Stimulated activated naive CD8-positive, alpha-beta T cell treated with anti-CD3 and anti-CD28 coated beads, Interleukin-15, Interleukin-2, amounts not matched to agents 100 ng/mL and 50 ng/mL, for 24 hours (primary cell): ENCODE measurements at regions not wholly inside any gene's neighbourhood (a gene's known extent, or its start where the extent isn't known, plus 50 kb on each side); places are given as distances from the start of the nearest gene placed in this dataset.

Experiments used
- H3K27ac Mint-ChIP-seq: one replicate; pipeline ENCODE4 v1.8.0; 2021; ENCODE audit warnings: mild to moderate bottlenecking, mixed read lengths
- H3K27me3 Mint-ChIP-seq: one replicate; pipeline ENCODE4 v1.8.0; 2021; ENCODE audit warnings: mixed read lengths
- H3K36me3 Mint-ChIP-seq: one replicate; pipeline ENCODE4 v1.8.0; 2021; ENCODE audit warnings: low read depth, mixed read lengths
- H3K4me1 Mint-ChIP-seq: one replicate; pipeline ENCODE4 v1.8.0; 2021; ENCODE audit warnings: low read depth, mixed read lengths
- H3K4me3 Mint-ChIP-seq: one replicate; pipeline ENCODE4 v1.8.0; 2021; ENCODE audit warnings: mild to moderate bottlenecking, mixed read lengths
- H3K9me3 Mint-ChIP-seq: one replicate; pipeline ENCODE4 v1.8.0; 2021; ENCODE audit warnings: mixed read lengths

DNA sequence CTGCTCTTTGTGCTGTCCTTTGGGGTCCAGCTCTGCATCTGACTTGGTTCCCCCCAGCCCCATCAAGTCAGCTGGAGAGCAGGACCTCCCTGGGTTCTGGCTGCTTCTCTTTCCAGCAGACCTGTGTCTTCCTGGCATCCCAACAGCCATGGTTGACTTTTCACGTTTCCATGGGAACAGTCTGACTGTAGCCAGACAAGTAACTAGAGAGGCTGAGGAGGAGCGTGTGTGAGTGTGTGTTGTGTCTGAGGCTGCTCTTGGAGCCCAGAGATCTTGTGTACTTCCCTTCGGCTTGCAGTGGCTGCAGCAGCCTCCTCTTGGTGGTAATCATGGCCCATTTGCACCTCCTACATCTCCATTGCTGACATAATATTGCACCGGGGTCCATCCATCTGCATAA lies 332.0 kb downstream of the RPS24 start:
- Mint-ChIP-seq H3K27ac (no peak overlapping the region), H3K36me3 (no peaks in the 10 kb centered on the region), H3K4me1 (peaks cover 17% of the 10 kb centered on the region), H3K27me3 (no peaks in the 10 kb centered on the region), H3K9me3 (no peaks in the 10 kb centered on the region), H3K4me3 (no peak overlapping the region)

DNA sequence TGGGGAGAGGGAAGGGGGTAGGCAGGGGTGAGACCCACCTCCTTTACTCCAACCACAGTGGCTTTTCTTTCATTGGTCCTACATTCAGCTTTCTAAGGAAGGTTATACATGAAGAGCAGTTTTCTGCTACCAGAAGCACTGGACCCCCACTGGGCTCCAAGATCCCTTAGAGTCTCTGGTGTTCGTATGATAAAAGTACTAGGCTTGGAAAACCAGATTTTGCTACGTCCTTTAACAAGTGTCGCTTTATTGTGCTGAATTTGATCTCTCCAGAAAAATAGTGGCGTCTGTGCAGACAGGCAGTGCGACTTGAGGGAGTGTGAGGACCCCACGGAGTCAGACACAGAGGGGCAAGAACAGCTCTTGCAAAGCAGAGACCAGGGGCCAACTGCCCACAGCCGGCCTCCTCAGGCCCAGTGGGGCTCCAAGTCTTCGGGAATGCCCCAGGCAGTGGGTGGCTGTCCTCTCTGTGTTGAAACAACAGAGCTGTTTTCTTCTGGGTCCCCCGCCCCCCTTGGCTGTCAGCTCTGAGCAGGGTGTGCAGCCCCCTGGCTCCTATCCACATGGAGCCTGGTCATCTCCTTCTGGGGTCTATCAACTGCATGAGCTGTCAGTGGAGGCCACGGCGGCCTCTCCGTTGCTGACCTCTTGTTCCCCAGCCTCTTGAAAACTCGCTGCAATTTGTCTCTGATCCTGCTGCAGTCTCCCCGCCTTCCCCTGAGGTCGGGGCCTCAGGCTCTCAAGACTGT lies 333.2 kb downstream of the RPS24 start:
- Mint-ChIP-seq H3K27me3 (no peaks in the 10 kb centered on the region), H3K36me3 (no peaks in the 10 kb centered on the region), H3K4me3 (no peak overlapping the region), H3K4me1 (peaks cover 9% of the 10 kb centered on the region), H3K9me3 (no peaks in the 10 kb centered on the region), H3K27ac (no peak overlapping the region)

GRCh38 chr10:78367751-78368150 lies 334.1 kb downstream of the RPS24 start:
- Mint-ChIP-seq H3K27ac (no peak overlapping the region), H3K36me3 (no peaks in the 10 kb centered on the region), H3K27me3 (no peaks in the 10 kb centered on the region), H3K9me3 (no peaks in the 10 kb centered on the region), H3K4me3 (no peak overlapping the region), H3K4me1 (no peaks in the 10 kb centered on the region)

DNA sequence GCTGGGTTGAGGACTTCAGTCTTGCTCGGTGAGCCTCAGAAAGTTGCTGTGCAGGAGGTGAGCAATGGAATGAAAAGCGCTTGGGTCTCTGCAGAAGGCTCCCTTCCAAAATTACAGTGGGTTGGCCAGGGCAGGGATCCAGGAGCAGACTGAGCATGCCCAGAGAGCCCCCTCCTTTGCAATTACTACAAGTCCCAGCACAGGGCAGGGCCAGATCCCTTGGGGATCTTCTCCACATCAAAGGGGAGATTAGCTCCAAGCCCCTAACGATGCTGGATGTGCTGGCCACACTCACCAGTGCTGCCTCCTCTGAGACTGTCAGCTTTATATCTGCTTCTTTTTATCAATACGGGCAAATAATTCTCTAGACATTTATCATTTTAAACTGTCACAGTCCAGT lies 337.5 kb downstream of the RPS24 start:
- H3K27me3 Mint-ChIP-seq, result no peaks in the 10 kb centered on the region
- H3K9me3 Mint-ChIP-seq, result no peaks in the 10 kb centered on the region
- H3K27ac Mint-ChIP-seq, result no peak overlapping the region
- H3K4me3 Mint-ChIP-seq, result no peak overlapping the region
- no peaks in the 10 kb centered on the region for H3K4me1 Mint-ChIP-seq
- no peaks in the 10 kb centered on the region for H3K36me3 Mint-ChIP-seq

GRCh38 chr10:78372806-78373205 lies 339.1 kb downstream of the RPS24 start:
- no peaks in the 10 kb centered on the region for H3K4me1 Mint-ChIP-seq
- no peak overlapping the region for H3K27ac Mint-ChIP-seq
- no peaks in the 10 kb centered on the region for H3K36me3 Mint-ChIP-seq

DNA sequence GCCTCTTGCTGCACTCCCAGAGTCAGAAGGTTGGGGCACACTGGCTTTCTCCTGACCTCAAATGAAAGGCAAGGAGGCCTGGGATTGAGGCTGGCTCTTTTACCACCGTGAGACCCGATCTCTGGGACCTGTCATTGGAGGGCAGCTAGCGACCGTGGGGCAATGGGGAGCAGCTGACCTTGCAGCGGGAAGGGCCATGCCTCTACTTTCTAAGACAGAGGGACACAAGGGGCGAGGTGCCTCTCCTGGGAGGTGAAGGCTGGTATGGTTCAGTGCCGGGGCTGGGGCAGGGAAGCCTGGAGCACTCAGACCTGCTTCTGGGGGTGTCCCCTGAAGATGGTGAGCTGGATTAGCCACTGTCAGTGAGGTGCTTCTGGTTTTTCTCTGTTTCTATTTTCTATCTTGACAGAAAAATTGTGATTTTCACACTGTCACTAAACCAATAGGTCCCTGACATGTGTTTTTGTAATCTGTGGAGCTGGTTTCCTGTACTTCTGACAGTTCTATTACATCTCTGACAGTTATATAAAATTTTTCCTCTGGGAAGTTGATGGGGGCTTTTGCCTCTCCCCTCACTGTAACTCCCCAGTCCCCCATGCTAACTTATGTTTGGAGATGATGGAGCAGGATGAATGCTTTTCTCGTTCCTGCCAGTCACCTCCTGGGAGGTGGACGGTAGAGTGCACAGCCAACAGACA lies 340.8 kb downstream of the RPS24 start:
- no peaks in the 10 kb centered on the region for H3K27me3 Mint-ChIP-seq
- no peaks in the 10 kb centered on the region for H3K36me3 Mint-ChIP-seq
- H3K27ac Mint-ChIP-seq, result no peak overlapping the region

More at GRCh38 chr10:78372806-78373205, 339.1 kb downstream of the RPS24 start:
- Mint-ChIP-seq H3K9me3 (no peaks in the 10 kb centered on the region), H3K27me3 (no peaks in the 10 kb centered on the region), H3K4me3 (no peak overlapping the region)

GRCh38 chr10:78375854-78376785 lies 342.5 kb downstream of the RPS24 start:
- H3K9me3 Mint-ChIP-seq, result no peaks in the 10 kb centered on the region
- H3K27me3 Mint-ChIP-seq, result peaks cover 5% of the 10 kb centered on the region
- H3K27ac Mint-ChIP-seq, result no peak overlapping the region
- no peaks in the 10 kb centered on the region for H3K36me3 Mint-ChIP-seq
- no peaks in the 10 kb centered on the region for H3K4me1 Mint-ChIP-seq
- H3K4me3 Mint-ChIP-seq, result no peak overlapping the region

More for the DNA sequence above, 340.8 kb downstream of the RPS24 start:
- Mint-ChIP-seq H3K4me3 (no peak overlapping the region), H3K9me3 (no peaks in the 10 kb centered on the region), H3K4me1 (no peaks in the 10 kb centered on the region)

DNA sequence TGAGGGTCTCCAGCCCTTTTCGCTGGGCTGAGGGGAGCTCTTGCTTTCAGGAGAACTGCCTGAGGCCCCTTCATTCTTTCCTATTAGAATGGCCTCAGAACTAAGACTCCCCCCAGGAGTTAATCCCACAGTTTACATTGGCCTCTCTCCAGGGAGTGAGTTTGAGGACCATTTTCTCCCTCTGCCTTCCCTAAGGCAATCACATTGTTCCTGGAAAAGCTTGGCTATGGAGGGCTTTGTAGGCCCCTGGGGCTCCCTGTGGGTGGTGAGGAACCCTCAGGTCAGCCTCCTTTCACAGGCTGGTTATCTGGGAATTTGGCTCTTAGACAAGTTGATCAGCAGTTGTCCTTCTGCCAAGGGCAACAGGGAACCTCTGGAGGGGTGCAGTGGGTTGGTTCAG lies 343.7 kb downstream of the RPS24 start:
- peaks cover 9% of the 10 kb centered on the region for H3K27me3 Mint-ChIP-seq
- no peaks in the 10 kb centered on the region for H3K4me1 Mint-ChIP-seq
- no peaks in the 10 kb centered on the region for H3K36me3 Mint-ChIP-seq
- H3K27ac Mint-ChIP-seq, result no peak overlapping the region
- H3K9me3 Mint-ChIP-seq, result no peaks in the 10 kb centered on the region
- H3K4me3 Mint-ChIP-seq, result no peak overlapping the region

- H3K27ac Mint-ChIP-seq, result no peak overlapping the region
- no peak overlapping the region for H3K4me3 Mint-ChIP-seq
- no peaks in the 10 kb centered on the region for H3K4me1 Mint-ChIP-seq
- H3K9me3 Mint-ChIP-seq, result no peaks in the 10 kb centered on the region
- H3K36me3 Mint-ChIP-seq, result no peaks in the 10 kb centered on the region
- H3K27me3 Mint-ChIP-seq, result peaks cover 9% of the 10 kb centered on the region
Measured at GRCh38 chr10:78378192-78378591, 344.5 kb downstream of the RPS24 start.

DNA sequence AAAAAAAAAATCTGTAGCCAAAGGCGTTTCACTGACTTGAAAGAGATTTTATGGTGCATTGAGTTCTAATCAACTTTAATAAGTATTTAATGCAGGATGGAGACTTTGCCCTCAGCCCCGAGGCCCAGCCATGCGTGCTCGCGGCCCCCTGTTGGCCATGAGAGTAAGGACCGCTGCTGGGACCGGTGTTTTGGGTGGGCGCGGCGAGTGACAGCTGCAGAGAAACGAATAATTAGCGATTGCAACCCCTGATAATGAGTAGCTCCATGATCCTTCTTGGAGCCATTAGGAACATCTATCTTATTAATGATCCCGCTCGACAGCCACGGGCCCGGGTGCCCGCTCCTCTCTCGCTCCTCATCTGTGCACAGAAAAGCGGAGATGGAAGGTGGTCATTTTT lies 347.4 kb downstream of the RPS24 start:
- Mint-ChIP-seq H3K4me1 (no peaks in the 10 kb centered on the region), H3K27me3 (peaks cover 17% of the 10 kb centered on the region), H3K27ac (no peak overlapping the region), H3K36me3 (no peaks in the 10 kb centered on the region), H3K9me3 (no peaks in the 10 kb centered on the region), H3K4me3 (no peak overlapping the region)

- H3K36me3 Mint-ChIP-seq, result no peaks in the 10 kb centered on the region
- no peaks in the 10 kb centered on the region for H3K4me1 Mint-ChIP-seq
- H3K4me3 Mint-ChIP-seq, result no peak overlapping the region
- H3K27me3 Mint-ChIP-seq, result peaks cover 17% of the 10 kb centered on the region
- no peaks in the 10 kb centered on the region for H3K9me3 Mint-ChIP-seq
- H3K27ac Mint-ChIP-seq, result no peak overlapping the region
Measured at GRCh38 chr10:78382047-78382446, 348.4 kb downstream of the RPS24 start.

- Mint-ChIP-seq H3K27ac (no peak overlapping the region), H3K9me3 (no peaks in the 10 kb centered on the region), H3K27me3 (peaks cover 17% of the 10 kb centered on the region), H3K4me1 (no peaks in the 10 kb centered on the region), H3K4me3 (no peak overlapping the region), H3K36me3 (no peaks in the 10 kb centered on the region)
Measured at GRCh38 chr10:78382772-78383171, 349.1 kb downstream of the RPS24 start.

DNA sequence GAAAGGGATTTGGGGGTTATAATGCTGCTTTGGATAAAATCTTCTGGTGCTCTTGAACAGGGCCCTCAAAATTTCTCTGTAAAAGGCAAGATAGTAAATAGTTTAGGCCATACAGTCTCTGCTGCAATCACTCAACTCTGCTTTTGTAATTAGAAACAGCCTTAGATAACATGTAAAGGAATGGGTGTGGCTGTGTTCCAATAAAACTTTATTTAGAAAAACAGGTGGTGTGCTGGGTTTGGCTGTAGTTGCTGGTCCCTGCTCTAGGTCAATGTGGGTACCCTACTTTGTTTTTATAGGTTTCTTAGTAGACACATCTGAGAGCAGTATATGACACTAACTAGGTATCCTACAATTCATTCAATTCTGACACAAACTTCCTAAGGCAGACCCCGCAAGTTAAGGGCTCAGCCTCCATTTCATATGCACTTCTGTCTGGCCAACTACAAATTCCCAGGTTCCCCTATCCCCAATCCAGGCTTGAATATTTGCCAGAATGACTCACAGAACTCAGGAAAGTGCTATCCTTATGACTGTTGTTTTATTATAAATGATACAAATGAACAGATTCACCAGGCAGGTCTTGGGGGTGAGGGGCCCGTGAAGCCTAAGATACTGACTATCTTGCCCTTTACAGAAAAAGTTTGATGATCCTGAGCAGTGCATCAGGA lies 349.9 kb downstream of the RPS24 start:
- Mint-ChIP-seq H3K4me3 (no peak overlapping the region), H3K36me3 (no peaks in the 10 kb centered on the region), H3K4me1 (no peaks in the 10 kb centered on the region), H3K9me3 (no peaks in the 10 kb centered on the region), H3K27ac (no peak overlapping the region), H3K27me3 (peaks cover 17% of the 10 kb centered on the region)

DNA sequence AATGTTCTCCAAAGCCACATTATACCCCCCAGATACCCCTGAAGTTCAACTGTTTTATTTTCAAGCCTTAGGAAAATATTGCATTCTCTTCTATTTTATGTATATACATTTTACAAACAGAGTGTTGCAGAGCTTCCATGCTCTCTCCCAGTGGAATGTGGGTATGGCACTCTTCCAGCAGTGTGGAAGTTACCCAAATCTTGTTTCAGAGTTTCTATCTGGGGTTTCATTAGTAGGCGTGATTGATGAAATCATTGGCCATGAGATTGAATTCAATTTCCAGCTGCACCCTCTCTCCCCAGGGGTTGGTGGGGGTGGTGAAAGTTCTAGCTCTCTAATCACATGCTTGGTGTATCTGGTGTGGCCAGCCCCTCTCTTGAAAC lies 350.4 kb downstream of the RPS24 start:
- H3K4me1 Mint-ChIP-seq, result no peaks in the 10 kb centered on the region
- H3K36me3 Mint-ChIP-seq, result no peaks in the 10 kb centered on the region
- H3K9me3 Mint-ChIP-seq, result no peaks in the 10 kb centered on the region
- peaks cover 17% of the 10 kb centered on the region for H3K27me3 Mint-ChIP-seq
- no peak overlapping the region for H3K4me3 Mint-ChIP-seq
- H3K27ac Mint-ChIP-seq, result no peak overlapping the region
